Thyroid gland (tissue), 4 donors: ENCODE measurements at regions not wholly inside any gene's neighbourhood (a gene's known extent, or its start where the extent isn't known, plus 50 kb on each side); places are given as distances from the start of the nearest gene placed in this dataset.

Source experiments
- CTCF ChIP-seq, 6 experiments: fragments of 200-600 bp in 3 of 6; fragments of 450-650 bp in 3 of 6; sonication (generic) in 3 of 6; IDR thresholded peaks; one replicate each; pipeline ENCODE4 v1.5.1; 2016 to 2019; ENCODE audit warnings: antibody characterized with exemption in 6 of 6, mild to moderate bottlenecking in 2 of 6, inconsistent platforms in 1 of 6, moderate library complexity in 1 of 6
- POLR2A ChIP-seq, 2 donors: fragments of 450-650 bp; IDR thresholded peaks; one replicate each; pipeline ENCODE4 v1.6.1; 2017; ENCODE audit warnings: antibody characterized with exemption in 2 of 2, mild to moderate bottlenecking in 2 of 2, moderate library complexity in 1 of 2

GRCh38 chr10:44326474-44327030 is 58.3 kb downstream of the CXCL12 start:
- TF ChIP-seq CTCF (IDR thresholded peaks at IDR 0.05) (no peak), POLR2A (IDR thresholded peaks at IDR 0.05) (no peak)
